ENCODE measurements at regions not wholly inside any gene's neighbourhood (a gene's known extent, or its start where the extent isn't known, plus 50 kb on each side); places are given as distances from the start of the nearest gene placed in this dataset.

DNA sequence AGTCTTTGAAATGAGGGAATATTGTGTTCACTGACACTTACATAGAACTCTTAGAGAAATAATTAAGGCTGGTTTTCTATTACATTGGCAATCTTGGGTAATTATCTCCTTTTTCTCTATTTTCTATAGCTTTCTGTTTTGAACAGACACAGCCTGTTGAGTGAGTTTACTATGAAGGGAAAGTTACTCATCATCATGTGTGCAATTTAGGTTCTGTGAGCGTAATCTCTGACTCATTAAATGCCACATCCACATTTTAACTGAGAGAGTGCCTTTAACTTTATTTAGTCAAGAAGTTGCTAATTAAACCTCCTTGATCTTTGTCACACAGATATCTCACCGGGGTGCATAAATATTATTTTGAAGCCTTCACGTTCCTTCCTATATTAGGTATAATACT, 174.0 kb upstream of the SLC8A1 start:
- POLR2A ChIA-PET = no interaction called here
- DNase-seq (ENCODE audit: extremely low spot score) = no peak

DNA sequence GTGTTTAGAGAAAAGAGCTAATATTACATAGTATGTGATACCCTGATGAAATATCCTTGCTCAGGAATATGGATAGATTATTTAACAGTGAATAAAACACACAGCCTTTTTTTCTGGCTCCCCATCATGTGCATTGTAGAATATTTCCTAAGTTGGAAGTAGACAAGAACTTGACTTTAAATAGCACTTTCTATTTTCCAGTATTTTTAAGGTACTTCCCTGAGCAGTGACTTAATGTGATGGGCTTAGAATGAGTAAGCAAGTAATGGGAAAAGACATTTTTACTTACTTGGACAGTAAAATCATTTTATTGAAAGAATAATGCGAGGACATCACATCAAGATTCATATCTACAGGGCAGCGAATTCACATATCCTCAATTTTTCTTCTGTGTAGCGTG, 176.7 kb upstream of the SLC8A1 start:
- ChIA-PET POLR2A (no interaction called here), CTCF (interaction anchor here (1.0 kb wide), 1 partner anchor 9 kb away, joined by 4 read pairs; no protein-coding TSS in a partner anchor)
- DNase-seq (ENCODE audit: extremely low spot score) = no peak
- TF ChIP-seq, protein P1, sequence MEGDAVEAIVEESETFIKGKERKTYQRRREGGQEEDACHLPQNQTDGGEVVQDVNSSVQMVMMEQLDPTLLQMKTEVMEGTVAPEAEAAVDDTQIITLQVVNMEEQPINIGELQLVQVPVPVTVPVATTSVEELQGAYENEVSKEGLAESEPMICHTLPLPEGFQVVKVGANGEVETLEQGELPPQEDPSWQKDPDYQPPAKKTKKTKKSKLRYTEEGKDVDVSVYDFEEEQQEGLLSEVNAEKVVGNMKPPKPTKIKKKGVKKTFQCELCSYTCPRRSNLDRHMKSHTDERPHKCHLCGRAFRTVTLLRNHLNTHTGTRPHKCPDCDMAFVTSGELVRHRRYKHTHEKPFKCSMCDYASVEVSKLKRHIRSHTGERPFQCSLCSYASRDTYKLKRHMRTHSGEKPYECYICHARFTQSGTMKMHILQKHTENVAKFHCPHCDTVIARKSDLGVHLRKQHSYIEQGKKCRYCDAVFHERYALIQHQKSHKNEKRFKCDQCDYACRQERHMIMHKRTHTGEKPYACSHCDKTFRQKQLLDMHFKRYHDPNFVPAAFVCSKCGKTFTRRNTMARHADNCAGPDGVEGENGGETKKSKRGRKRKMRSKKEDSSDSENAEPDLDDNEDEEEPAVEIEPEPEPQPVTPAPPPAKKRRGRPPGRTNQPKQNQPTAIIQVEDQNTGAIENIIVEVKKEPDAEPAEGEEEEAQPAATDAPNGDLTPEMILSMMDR (IDR thresholded peaks at IDR 0.05; ENCODE audit: control extremely low read depth, extremely low read depth, low read depth, missing control alignments) = no peak

More for the DNA sequence above, 174.0 kb upstream of the SLC8A1 start:
- CTCF ChIA-PET = interaction anchor here (1.0 kb wide), 1 partner anchor 18 kb away, joined by 3 read pairs; no protein-coding TSS in a partner anchor
- TF ChIP-seq, protein P1 (IDR thresholded peaks at IDR 0.05; ENCODE audit: control extremely low read depth, extremely low read depth, low read depth, missing control alignments) = no peak

DNA sequence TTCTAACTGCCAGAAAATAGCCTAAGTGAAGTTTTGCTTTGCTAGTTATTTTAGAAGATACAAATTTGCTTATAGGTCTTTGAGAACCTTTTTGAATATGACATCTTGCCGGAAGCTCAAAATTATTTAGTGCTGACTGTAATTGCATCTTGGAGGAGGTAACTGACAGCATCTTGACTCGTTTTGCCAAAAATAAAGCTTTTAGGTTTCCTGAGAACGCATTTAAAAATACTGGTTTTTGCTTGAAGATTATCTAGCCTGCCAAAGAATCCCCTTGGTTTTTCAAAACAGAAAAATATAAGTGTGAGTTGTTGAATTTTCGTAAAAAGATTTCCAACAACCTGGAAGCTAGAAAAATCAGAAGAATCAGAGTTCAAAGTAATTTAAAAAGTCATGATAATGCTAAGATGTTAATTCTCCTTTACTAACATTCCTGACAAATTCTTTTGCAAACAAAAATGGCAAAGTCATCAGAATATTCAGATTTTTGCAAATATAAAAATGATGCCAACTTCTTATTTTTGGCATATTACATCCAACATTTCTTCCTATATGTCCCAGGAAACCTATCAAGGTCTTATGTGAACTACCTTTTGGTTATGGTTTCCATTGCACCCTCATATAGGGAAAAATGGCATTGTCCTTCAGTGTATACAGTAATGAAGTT, 178.0 kb upstream of the SLC8A1 start:
- no peak for DNase-seq (ENCODE audit: extremely low spot score)
- TF ChIP-seq, protein P1 (IDR thresholded peaks at IDR 0.05; ENCODE audit: control extremely low read depth, extremely low read depth, low read depth, missing control alignments) = no peak
- ChIA-PET CTCF (no interaction called here), POLR2A (no interaction called here)

DNA sequence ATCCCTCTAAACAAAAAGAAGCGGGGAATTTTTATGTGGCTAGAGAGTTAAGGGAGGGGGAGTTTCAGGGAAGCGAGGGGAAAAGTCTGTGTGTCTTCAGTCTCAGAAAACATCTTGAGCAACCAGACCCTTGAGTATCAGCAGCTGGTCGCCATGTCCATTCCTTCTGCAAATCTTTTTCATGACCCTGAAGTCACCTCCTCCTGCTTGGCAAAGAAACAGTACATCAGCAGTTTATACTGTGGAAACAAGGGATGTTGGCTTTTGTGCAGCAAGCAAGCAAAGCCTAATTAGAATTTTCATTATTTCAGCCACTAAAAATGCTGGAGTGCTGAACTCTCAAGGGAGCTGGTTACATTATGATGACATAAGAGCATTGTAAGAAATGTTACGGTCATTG, 187.4 kb upstream of the SLC8A1 start:
- TF ChIP-seq, protein P1 (IDR thresholded peaks at IDR 0.05; ENCODE audit: control extremely low read depth, extremely low read depth, low read depth, missing control alignments) = no peak
- POLR2A ChIA-PET = no interaction called here
- DNase-seq (ENCODE audit: extremely low spot score) = no peak
- CTCF ChIA-PET = no interaction called here

DNA sequence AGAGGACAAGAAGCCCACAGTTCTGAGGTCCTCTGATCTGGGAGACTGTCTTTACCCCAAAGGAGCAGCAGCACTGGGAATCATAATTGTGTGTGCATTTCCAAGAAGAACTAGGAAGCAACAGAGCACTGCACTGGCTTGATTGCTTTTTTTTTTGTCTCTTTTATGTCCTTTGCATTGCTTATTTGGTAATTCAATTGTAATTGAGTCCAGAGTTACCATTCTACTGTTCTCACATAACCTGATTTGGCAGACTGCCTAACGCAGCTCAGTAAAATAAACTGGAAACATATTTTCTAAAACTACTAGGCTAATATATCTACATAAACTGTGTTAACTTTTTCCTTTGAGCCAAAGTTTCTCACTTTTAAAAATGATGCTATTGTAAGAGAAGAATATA, 190.3 kb upstream of the SLC8A1 start:
- POLR2A ChIA-PET = no interaction called here
- DNase-seq (ENCODE audit: extremely low spot score) = no peak
- CTCF ChIA-PET = interaction anchor here (1.5 kb wide), 1 partner anchor 15 kb away, joined by 3 read pairs; no protein-coding TSS in a partner anchor
- TF ChIP-seq, protein P1 (IDR thresholded peaks at IDR 0.05; ENCODE audit: control extremely low read depth, extremely low read depth, low read depth, missing control alignments) = no peak

DNA sequence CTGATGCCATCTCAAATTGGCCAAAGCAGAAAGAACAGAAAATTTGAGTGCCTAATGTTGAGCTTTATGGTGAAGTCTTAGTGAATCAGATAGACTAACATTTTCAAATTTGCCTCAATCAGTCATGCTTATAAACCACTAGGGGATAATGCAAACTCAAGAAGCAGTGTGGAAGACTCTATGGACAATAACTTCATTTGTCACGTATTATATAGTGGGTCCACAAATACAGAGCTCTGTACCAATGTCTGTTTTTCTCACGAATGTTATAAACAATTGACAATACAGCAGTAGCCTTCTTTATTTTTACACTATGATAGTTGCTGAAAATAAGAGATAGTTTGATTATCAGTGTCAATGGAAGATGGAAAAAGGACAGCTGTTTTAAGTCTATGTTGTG, 190.8 kb upstream of the SLC8A1 start:
- ChIA-PET CTCF (interaction anchor here (1.0 to 1.5 kb wide), 3 partner anchors 10 to 225 kb away, joined by 3 to 4 read pairs (median 3); no protein-coding TSS in a partner anchor), POLR2A (no interaction called here)
- TF ChIP-seq, protein P1 (IDR thresholded peaks at IDR 0.05; ENCODE audit: control extremely low read depth, extremely low read depth, low read depth, missing control alignments) = no peak
- no peak for DNase-seq (ENCODE audit: extremely low spot score)

Measured in GM10248 (cell line).